Spleen (tissue), 7 donors: ENCODE measurements at regions not wholly inside any gene's neighbourhood (a gene's known extent, or its start where the extent isn't known, plus 50 kb on each side); places are given as distances from the start of the nearest gene placed in this dataset.

Source experiments
- CTCF ChIP-seq, 11 experiments: fragments of 200-600 bp in 7 of 11; fragments of 450-650 bp in 4 of 11; sonication (generic) in 4 of 11; IDR thresholded peaks in 8 of 11; conservative IDR thresholded peaks in 3 of 11; 1 replicate in 7 of 11; 2 replicates in 4 of 11; pipeline versions ENCODE4 v1.4.0 to v1.8.0; 2016 to 2021; ENCODE audit warnings: antibody characterized with exemption in 11 of 11, inconsistent platforms in 4 of 11, mild to moderate bottlenecking in 1 of 11
- POLR2A ChIP-seq, 3 donors: fragments of 450-650 bp; IDR thresholded peaks; one replicate each; pipeline ENCODE4 v1.5.1; 2017; ENCODE audit warnings: antibody characterized with exemption in 3 of 3, mild to moderate bottlenecking in 1 of 3
- POLR2AphosphoS5 ChIP-seq, 3 donors: sonication (generic); formaldehyde crosslinking; IDR thresholded peaks; one replicate each; pipeline ENCODE4 v1.5.1; 2017; ENCODE audit warnings: antibody characterized with exemption in 3 of 3
- donor health status: DM: no; HTN: no; CAD: no; lungs with moderate emphysema.
- donor health status: DM: no; HTN: no; CAD: no.
- donor health status: DM: no; HTN: no; CAD: no.

GRCh38 chr7:19971956-19972355 is 198.5 kb upstream of the TMEM196 start:
- TF ChIP-seq POLR2AphosphoS5 (IDR thresholded peaks at IDR 0.05) (no peak), CTCF (IDR thresholded peaks at IDR 0.05 in 8 of 11, conservative IDR thresholded peaks at IDR 0.05 in 3 of 11) (no peak), POLR2A (IDR thresholded peaks at IDR 0.05) (no peak)
